ENCODE measurements at regions not wholly inside any gene's neighbourhood (a gene's known extent, or its start where the extent isn't known, plus 50 kb on each side); places are given as distances from the start of the nearest gene placed in this dataset.

GRCh38 chr12:92028441-92028709, 117.3 kb downstream of the BTG1 start:
- H3K27ac ChIP-seq, result no peak overlapping the region
- H3K36me3 ChIP-seq (ENCODE audit: low read depth), result no peaks in the 10 kb centered on the region

GRCh38 chr12:92027701-92028440, 117.8 kb downstream of the BTG1 start:
- Histone ChIP-seq H3K4me2 (no peak overlapping the region), H2AFZ (no peak overlapping the region), H3K27ac (no peak overlapping the region), H3K79me2 (ENCODE audit: low read depth) (no peaks in the 10 kb centered on the region), H3K4me3 (no peak overlapping the region), H3K4me1 (replicated peaks; ENCODE audit: insufficient read depth) (no peaks in the 10 kb centered on the region), H3K27me3 (ENCODE audit: insufficient read depth, low read depth) (no peaks in the 10 kb centered on the region), H3K36me3 (ENCODE audit: low read depth) (no peaks in the 10 kb centered on the region), H4K20me1 (ENCODE audit: insufficient read depth) (no peaks in the 10 kb centered on the region), H3K9me2 (ENCODE audit: insufficient read depth) (no peaks in the 10 kb centered on the region), H3F3A (ENCODE audit: insufficient read depth, low read depth) (no peaks in the 10 kb centered on the region), H3K9me3 (ENCODE audit: insufficient read depth, low read depth) (0 out of 2 replicates have a peak, but pooled peaks cover 4% of the 10 kb centered on the region)
- CTCF ChIA-PET, result no interaction called here
- intact Hi-C loops (cut with micrococcal nuclease; ENCODE audit: unreplicated experiment), result no loop called here
- no peak for DNase-seq
- POLR2A ChIA-PET (ENCODE audit: unreplicated experiment), result interaction anchor here (0.7 kb wide), 1 partner anchor 449 kb away, joined by 3 read pairs; no protein-coding TSS in a partner anchor
- BruUV-seq (replicated peaks), result no TSS peak
- TF ChIP-seq EZH2 (IDR thresholded peaks at IDR 0.05; ENCODE audit: low read depth) (no peak), CTCF (conservative IDR thresholded peaks at IDR 0.05) (no peak)

More at GRCh38 chr12:92028441-92028709, 117.3 kb downstream of the BTG1 start:
- Histone ChIP-seq H3K9me3 (ENCODE audit: insufficient read depth, low read depth) (0 out of 2 replicates have a peak, but pooled peaks cover 6% of the 10 kb centered on the region), H3K4me3 (no peak overlapping the region), H4K20me1 (ENCODE audit: insufficient read depth) (no peaks in the 10 kb centered on the region), H3K4me2 (no peak overlapping the region), H3K79me2 (ENCODE audit: low read depth) (no peaks in the 10 kb centered on the region), H3K27me3 (ENCODE audit: insufficient read depth, low read depth) (no peaks in the 10 kb centered on the region), H3K4me1 (replicated peaks; ENCODE audit: insufficient read depth) (no peaks in the 10 kb centered on the region), H2AFZ (no peak overlapping the region), H3F3A (ENCODE audit: insufficient read depth, low read depth) (no peaks in the 10 kb centered on the region), H3K9me2 (ENCODE audit: insufficient read depth) (no peaks in the 10 kb centered on the region)
- intact Hi-C loops (cut with micrococcal nuclease; ENCODE audit: unreplicated experiment), result no loop called here
- BruUV-seq (replicated peaks), result no TSS peak
- ChIA-PET CTCF (no interaction called here), POLR2A (ENCODE audit: unreplicated experiment) (interaction anchor here (0.7 kb wide), 1 partner anchor 450 kb away, joined by 3 read pairs; no protein-coding TSS in a partner anchor)
- no peak for DNase-seq
- TF ChIP-seq EZH2 (IDR thresholded peaks at IDR 0.05; ENCODE audit: low read depth) (no peak), CTCF (conservative IDR thresholded peaks at IDR 0.05) (no peak)

GRCh38 chr12:92027243-92027642, 118.4 kb downstream of the BTG1 start:
- Histone ChIP-seq H3K4me3 (no peak overlapping the region), H2AFZ (no peak overlapping the region), H3K27ac (no peak overlapping the region), H3K79me2 (ENCODE audit: low read depth) (no peaks in the 10 kb centered on the region), H3K9me3 (ENCODE audit: insufficient read depth, low read depth) (no peaks in the 10 kb centered on the region), H3K36me3 (ENCODE audit: low read depth) (no peaks in the 10 kb centered on the region), H3K4me1 (replicated peaks; ENCODE audit: insufficient read depth) (no peaks in the 10 kb centered on the region), H3K9me2 (ENCODE audit: insufficient read depth) (no peaks in the 10 kb centered on the region), H4K20me1 (ENCODE audit: insufficient read depth) (no peaks in the 10 kb centered on the region), H3K27me3 (ENCODE audit: insufficient read depth, low read depth) (no peaks in the 10 kb centered on the region), H3K4me2 (no peak overlapping the region), H3F3A (ENCODE audit: insufficient read depth, low read depth) (no peaks in the 10 kb centered on the region)
- no peak for TF ChIP-seq EZH2 (IDR thresholded peaks at IDR 0.05; ENCODE audit: low read depth)
- no peak for TF ChIP-seq CTCF (conservative IDR thresholded peaks at IDR 0.05)
- DNase-seq, result no peak
- ChIA-PET CTCF (no interaction called here), POLR2A (ENCODE audit: unreplicated experiment) (no interaction called here)
- BruUV-seq (replicated peaks), result no TSS peak
- intact Hi-C loops (cut with micrococcal nuclease; ENCODE audit: unreplicated experiment), result no loop called here

Data from PC-9 (cell line).